Activated naive CD4-positive, alpha-beta T cell treated with anti-CD3 and anti-CD28 coated beads, Interleukin-2, amount 10 ng/mL, durations not matched to agents 7 days and 5 days (primary cell): ENCODE measurements at regions not wholly inside any gene's neighbourhood (a gene's known extent, or its start where the extent isn't known, plus 50 kb on each side); places are given as distances from the start of the nearest gene placed in this dataset.
"Not testable (repeated sequence)": the region's sequence is repeated elsewhere in the genome, so short reads cannot be mapped to it uniquely, and the experiment has no call there.

Source experiments
- CTCF ChIA-PET: fragments of 350-600 bp; sonication (Branson Sonifier 250); formaldehyde crosslinking; loops from one replicate; lab custom pipeline; 2021; ENCODE audit warnings: antibody characterized with exemption; lab: Charles Lee
- DNase-seq: peaks from one replicate; pipeline ENCODE4 v3.0.0-alpha.2; 2020
- H3K27ac Mint-ChIP-seq: one replicate; pipeline ENCODE4 v1.8.0; 2021; ENCODE audit warnings: mild to moderate bottlenecking, moderate library complexity, mixed read lengths
- H3K27me3 Mint-ChIP-seq: one replicate; pipeline ENCODE4 v1.8.0; 2021; ENCODE audit warnings: mild to moderate bottlenecking, mixed read lengths
- H3K36me3 Mint-ChIP-seq: one replicate; pipeline ENCODE4 v1.8.0; 2021; ENCODE audit warnings: mixed read lengths
- H3K4me1 Mint-ChIP-seq: one replicate; pipeline ENCODE4 v1.8.0; 2021; ENCODE audit warnings: mixed read lengths
- H3K4me3 Mint-ChIP-seq: one replicate; pipeline ENCODE4 v1.8.0; 2021; ENCODE audit warnings: mild to moderate bottlenecking, moderate library complexity, mixed read lengths
- H3K9me3 Mint-ChIP-seq: one replicate; pipeline ENCODE4 v1.8.0; 2021; ENCODE audit warnings: mixed read lengths

- H3K4me1 Mint-ChIP-seq = no peaks in the 10 kb centered on the region
- no peaks in the 10 kb centered on the region for H3K9me3 Mint-ChIP-seq
- no peak overlapping the region for H3K27ac Mint-ChIP-seq
- CTCF ChIA-PET = no interaction called here
- no peaks in the 10 kb centered on the region for H3K36me3 Mint-ChIP-seq
- no peak for DNase-seq
- H3K27me3 Mint-ChIP-seq = no peaks in the 10 kb centered on the region
- no peak overlapping the region for H3K4me3 Mint-ChIP-seq
Measured at GRCh38 chr6:81130969-81131368, 621.5 kb downstream of the TENT5A start.

- Mint-ChIP-seq H3K36me3 (no peaks in the 10 kb centered on the region), H3K9me3 (no peaks in the 10 kb centered on the region), H3K4me1 (no peaks in the 10 kb centered on the region), H3K27ac (no peak overlapping the region), H3K4me3 (no peak overlapping the region), H3K27me3 (no peaks in the 10 kb centered on the region)
- DNase-seq = no peak
- CTCF ChIA-PET = no interaction called here
Measured at GRCh38 chr6:81130061-81130460, 622.4 kb downstream of the TENT5A start.

GRCh38 chr6:81128671-81129070 is 623.8 kb downstream of the TENT5A start:
- H3K27ac Mint-ChIP-seq = no peak overlapping the region
- H3K27me3 Mint-ChIP-seq = no peaks in the 10 kb centered on the region
- H3K4me1 Mint-ChIP-seq = no peaks in the 10 kb centered on the region
- H3K4me3 Mint-ChIP-seq = no peak overlapping the region
- no peaks in the 10 kb centered on the region for H3K36me3 Mint-ChIP-seq
- no peaks in the 10 kb centered on the region for H3K9me3 Mint-ChIP-seq
- DNase-seq = no peak
- CTCF ChIA-PET = no interaction called here

GRCh38 chr6:81126150-81126549 is 626.3 kb downstream of the TENT5A start:
- H3K9me3 Mint-ChIP-seq = peaks cover 2% of the 10 kb centered on the region
- no peaks in the 10 kb centered on the region for H3K36me3 Mint-ChIP-seq
- no peaks in the 10 kb centered on the region for H3K4me1 Mint-ChIP-seq
- H3K27me3 Mint-ChIP-seq = no peaks in the 10 kb centered on the region
- CTCF ChIA-PET = interaction anchor here (0.6 kb wide), 1 partner anchor 8 kb away, joined by 3 read pairs; no protein-coding TSS in a partner anchor
- no peak overlapping the region for H3K4me3 Mint-ChIP-seq
- no peak for DNase-seq
- no peak overlapping the region for H3K27ac Mint-ChIP-seq

- no peak overlapping the region for H3K4me3 Mint-ChIP-seq
- peaks cover 8% of the 10 kb centered on the region for H3K9me3 Mint-ChIP-seq
- DNase-seq = no peak
- no peaks in the 10 kb centered on the region for H3K36me3 Mint-ChIP-seq
- no peaks in the 10 kb centered on the region for H3K4me1 Mint-ChIP-seq
- CTCF ChIA-PET = no interaction called here
- no peak overlapping the region for H3K27ac Mint-ChIP-seq
- no peaks in the 10 kb centered on the region for H3K27me3 Mint-ChIP-seq
Measured at GRCh38 chr6:81120280-81120679, 632.2 kb downstream of the TENT5A start.

- H3K27ac Mint-ChIP-seq = no peak overlapping the region
Measured at GRCh38 chr6:81105998-81106397, 646.5 kb downstream of the TENT5A start.

GRCh38 chr6:81098109-81098814 is 654.2 kb downstream of the TENT5A start:
- Mint-ChIP-seq H3K4me3 (no peak overlapping the region), H3K4me1 (no peaks in the 10 kb centered on the region), H3K27me3 (no peaks in the 10 kb centered on the region), H3K9me3 (peaks cover 8% of the 10 kb centered on the region), H3K27ac (no peak overlapping the region), H3K36me3 (no peaks in the 10 kb centered on the region)
- DNase-seq = no peak
- CTCF ChIA-PET = no interaction called here

More at GRCh38 chr6:81105998-81106397, 646.5 kb downstream of the TENT5A start:
- H3K27me3 Mint-ChIP-seq = no peaks in the 10 kb centered on the region
- CTCF ChIA-PET = no interaction called here
- no peak for DNase-seq
- H3K9me3 Mint-ChIP-seq = peaks cover 8% of the 10 kb centered on the region
- no peaks in the 10 kb centered on the region for H3K4me1 Mint-ChIP-seq
- H3K4me3 Mint-ChIP-seq = no peak overlapping the region
- H3K36me3 Mint-ChIP-seq = no peaks in the 10 kb centered on the region

GRCh38 chr6:81096464-81096863 is 656.0 kb downstream of the TENT5A start:
- H3K4me1 Mint-ChIP-seq, H3K4me3 Mint-ChIP-seq, H3K27ac Mint-ChIP-seq, CTCF ChIA-PET, H3K9me3 Mint-ChIP-seq, DNase-seq, H3K27me3 Mint-ChIP-seq, H3K36me3 Mint-ChIP-seq: not testable (repeated sequence)

GRCh38 chr6:81093051-81093450 is 659.4 kb downstream of the TENT5A start:
- CTCF ChIA-PET = no interaction called here
- peaks cover 4% of the 10 kb centered on the region for H3K9me3 Mint-ChIP-seq
- no peaks in the 10 kb centered on the region for H3K27me3 Mint-ChIP-seq
- no peaks in the 10 kb centered on the region for H3K4me1 Mint-ChIP-seq
- no peak overlapping the region for H3K27ac Mint-ChIP-seq
- no peaks in the 10 kb centered on the region for H3K36me3 Mint-ChIP-seq
- H3K4me3 Mint-ChIP-seq = no peak overlapping the region
- DNase-seq = no peak

- H3K27ac Mint-ChIP-seq = no peak overlapping the region
- peaks cover 2% of the 10 kb centered on the region for H3K9me3 Mint-ChIP-seq
- H3K27me3 Mint-ChIP-seq = no peaks in the 10 kb centered on the region
- CTCF ChIA-PET = no interaction called here
- no peaks in the 10 kb centered on the region for H3K4me1 Mint-ChIP-seq
- no peaks in the 10 kb centered on the region for H3K36me3 Mint-ChIP-seq
- no peak overlapping the region for H3K4me3 Mint-ChIP-seq
- no peak for DNase-seq
Measured at GRCh38 chr6:81088145-81088544, 664.3 kb downstream of the TENT5A start.

- no peaks in the 10 kb centered on the region for H3K36me3 Mint-ChIP-seq
- no peaks in the 10 kb centered on the region for H3K27me3 Mint-ChIP-seq
- H3K9me3 Mint-ChIP-seq = peaks cover 2% of the 10 kb centered on the region
- DNase-seq = no peak
- CTCF ChIA-PET = no interaction called here
- H3K4me1 Mint-ChIP-seq = no peaks in the 10 kb centered on the region
- H3K4me3 Mint-ChIP-seq = no peak overlapping the region
- no peak overlapping the region for H3K27ac Mint-ChIP-seq
Measured at GRCh38 chr6:81086991-81087390, 665.5 kb downstream of the TENT5A start.

- H3K9me3 Mint-ChIP-seq = peaks cover 5% of the 10 kb centered on the region
- H3K27me3 Mint-ChIP-seq = no peaks in the 10 kb centered on the region
- H3K36me3 Mint-ChIP-seq = no peaks in the 10 kb centered on the region
- H3K4me1 Mint-ChIP-seq = no peaks in the 10 kb centered on the region
- CTCF ChIA-PET = no interaction called here
- no peak for DNase-seq
- no peak overlapping the region for H3K27ac Mint-ChIP-seq
- no peak overlapping the region for H3K4me3 Mint-ChIP-seq
Measured at GRCh38 chr6:81085431-81085790, 667.1 kb downstream of the TENT5A start.

- no peak overlapping the region for H3K4me3 Mint-ChIP-seq
- peaks cover 3% of the 10 kb centered on the region for H3K9me3 Mint-ChIP-seq
- H3K4me1 Mint-ChIP-seq = no peaks in the 10 kb centered on the region
- H3K36me3 Mint-ChIP-seq = no peaks in the 10 kb centered on the region
- no peak overlapping the region for H3K27ac Mint-ChIP-seq
- no peak for DNase-seq
- CTCF ChIA-PET = no interaction called here
- no peaks in the 10 kb centered on the region for H3K27me3 Mint-ChIP-seq
Measured at GRCh38 chr6:81084776-81085430, 667.6 kb downstream of the TENT5A start.

- no peak for DNase-seq
- CTCF ChIA-PET = no interaction called here
- no peaks in the 10 kb centered on the region for H3K36me3 Mint-ChIP-seq
- no peaks in the 10 kb centered on the region for H3K4me1 Mint-ChIP-seq
- H3K9me3 Mint-ChIP-seq = no peaks in the 10 kb centered on the region
- H3K27me3 Mint-ChIP-seq = no peaks in the 10 kb centered on the region
- H3K27ac Mint-ChIP-seq = no peak overlapping the region
- no peak overlapping the region for H3K4me3 Mint-ChIP-seq
Measured at GRCh38 chr6:81075974-81076373, 676.5 kb downstream of the TENT5A start.

- H3K9me3 Mint-ChIP-seq = no peaks in the 10 kb centered on the region
- CTCF ChIA-PET = no interaction called here
- DNase-seq = no peak
- no peaks in the 10 kb centered on the region for H3K4me1 Mint-ChIP-seq
- H3K4me3 Mint-ChIP-seq = no peak overlapping the region
- no peaks in the 10 kb centered on the region for H3K36me3 Mint-ChIP-seq
- no peaks in the 10 kb centered on the region for H3K27me3 Mint-ChIP-seq
- no peak overlapping the region for H3K27ac Mint-ChIP-seq
Measured at GRCh38 chr6:81073318-81073717, 679.2 kb downstream of the TENT5A start.
